ENCODE measurements at regions not wholly inside any gene's neighbourhood (a gene's known extent, or its start where the extent isn't known, plus 50 kb on each side); places are given as distances from the start of the nearest gene placed in this dataset.

GRCh38 chr20:7358670-7359069 lies 581.6 kb downstream of the HAO1 start:
- DNase-seq (ENCODE audit: extremely low spot score): no peak

DNA sequence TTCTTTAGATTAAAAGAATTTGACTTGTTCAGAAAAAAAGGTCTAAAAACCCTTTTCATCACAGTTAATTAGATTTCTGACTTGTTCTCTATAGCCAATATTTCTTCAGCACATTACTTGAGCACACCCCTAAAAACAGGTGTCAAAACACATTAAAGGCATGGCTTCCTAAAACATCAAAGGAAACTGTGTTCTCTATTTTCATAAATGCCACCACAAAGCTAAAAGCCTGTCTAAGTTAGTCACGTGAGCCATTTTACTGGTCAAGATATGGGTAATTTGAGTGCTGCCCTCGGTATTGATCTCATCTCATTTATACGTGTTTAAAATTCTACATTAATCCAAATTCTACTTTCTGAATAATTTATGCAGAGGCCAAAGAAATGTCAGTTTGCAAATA lies 580.5 kb downstream of the HAO1 start:
- Histone ChIP-seq H3K27ac (ENCODE audit: low read depth) (no peak overlapping the region), H3K4me3 (ENCODE audit: low read depth, low read length) (no peak overlapping the region), H3K36me3 (ENCODE audit: insufficient read depth) (no peaks in the 10 kb centered on the region), H3K4me1 (ENCODE audit: insufficient read depth) (no peaks in the 10 kb centered on the region)
- no peak for DNase-seq (ENCODE audit: extremely low spot score)
- 74% methylated on average over 3 of the region's 3 CpGs for WGBS

More at GRCh38 chr20:7358670-7359069, 581.6 kb downstream of the HAO1 start:
- no peak overlapping the region for H3K4me3 ChIP-seq (ENCODE audit: low read depth, low read length)
- no peaks in the 10 kb centered on the region for H3K36me3 ChIP-seq (ENCODE audit: insufficient read depth)
- H3K4me1 ChIP-seq (ENCODE audit: insufficient read depth): no peaks in the 10 kb centered on the region
- no peak overlapping the region for H3K27ac ChIP-seq (ENCODE audit: low read depth)
- 70% methylated on average over 1 of the region's 1 CpG for WGBS

DNA sequence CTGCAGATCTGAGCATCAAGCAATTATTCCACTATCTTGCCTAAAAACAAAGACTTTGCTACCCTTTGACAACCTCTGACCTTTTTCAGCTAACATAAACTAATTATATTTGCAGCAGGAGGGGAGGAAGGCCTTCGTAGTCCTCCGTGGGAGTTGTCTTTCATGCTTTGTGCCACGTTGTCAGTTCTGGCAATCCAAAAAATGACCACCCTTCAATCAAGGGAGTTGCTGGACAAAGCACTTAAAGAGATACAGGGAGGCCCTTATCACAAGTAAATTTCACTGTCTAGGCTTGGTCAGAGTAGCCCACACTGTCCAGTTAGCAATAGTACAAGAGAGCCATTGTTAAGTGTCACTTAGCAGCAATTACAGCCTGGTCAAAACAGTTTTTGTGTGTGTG lies 578.9 kb downstream of the HAO1 start:
- no peak for DNase-seq (ENCODE audit: extremely low spot score)
- H3K27ac ChIP-seq (ENCODE audit: low read depth): no peak overlapping the region
- 50% methylated on average over 3 of the region's 3 CpGs for WGBS
- no peaks in the 10 kb centered on the region for H3K36me3 ChIP-seq (ENCODE audit: insufficient read depth)
- no peak overlapping the region for H3K4me3 ChIP-seq (ENCODE audit: low read depth, low read length)
- H3K4me1 ChIP-seq (ENCODE audit: insufficient read depth): no peaks in the 10 kb centered on the region

DNA sequence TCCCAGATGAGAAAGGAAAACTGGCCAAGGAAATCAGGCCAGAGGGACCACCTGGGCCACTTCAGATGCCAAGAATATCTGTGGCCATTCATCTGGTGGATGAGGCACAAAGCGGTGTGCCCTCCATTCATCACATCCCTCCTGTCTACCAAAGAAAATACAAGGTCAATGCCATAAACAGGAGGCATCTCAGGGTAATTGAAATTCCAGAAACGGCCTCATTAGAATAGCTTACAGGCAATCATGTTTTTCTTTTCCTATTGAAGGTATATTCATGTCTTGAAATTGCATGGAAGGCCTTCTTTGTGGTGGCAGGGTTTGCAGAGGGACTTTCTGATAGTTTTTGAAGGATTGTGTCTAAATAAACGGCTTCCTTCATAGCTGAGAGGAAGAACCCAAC lies 578.3 kb downstream of the HAO1 start:
- H3K4me3 ChIP-seq (ENCODE audit: low read depth, low read length): no peak overlapping the region
- H3K36me3 ChIP-seq (ENCODE audit: insufficient read depth): no peaks in the 10 kb centered on the region
- no peak for DNase-seq (ENCODE audit: extremely low spot score)
- H3K4me1 ChIP-seq (ENCODE audit: insufficient read depth): no peaks in the 10 kb centered on the region
- no peak overlapping the region for H3K27ac ChIP-seq (ENCODE audit: low read depth)
- WGBS: 76% methylated on average over 3 of the region's 3 CpGs

DNA sequence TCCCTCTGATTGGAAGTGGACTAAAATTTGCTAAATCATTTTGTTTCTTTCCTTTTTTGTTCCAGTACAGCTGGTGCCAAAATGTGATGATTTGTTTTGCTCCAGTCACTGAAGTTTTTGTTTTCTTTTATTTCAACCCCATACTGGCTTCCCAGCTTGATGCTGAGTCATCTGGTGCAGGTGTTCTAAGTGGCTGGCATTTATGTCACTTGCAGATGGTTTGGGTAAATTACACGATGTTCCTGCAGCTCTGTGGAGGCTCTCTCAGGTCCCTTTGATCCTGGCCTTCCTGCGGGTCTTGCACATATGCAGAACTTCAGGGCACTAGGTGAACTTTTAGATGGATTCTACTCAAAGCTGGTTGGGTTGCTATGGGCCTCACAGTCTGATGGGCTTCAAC lies 577.7 kb downstream of the HAO1 start:
- Histone ChIP-seq H3K27ac (ENCODE audit: low read depth) (no peak overlapping the region), H3K4me1 (ENCODE audit: insufficient read depth) (no peaks in the 10 kb centered on the region), H3K4me3 (ENCODE audit: low read depth, low read length) (no peak overlapping the region), H3K36me3 (ENCODE audit: insufficient read depth) (no peaks in the 10 kb centered on the region)
- no peak for DNase-seq (ENCODE audit: extremely low spot score)
- WGBS: 76% methylated on average over 2 of the region's 2 CpGs

- Histone ChIP-seq H3K36me3 (ENCODE audit: insufficient read depth) (no peaks in the 10 kb centered on the region), H3K27ac (ENCODE audit: low read depth) (no peak overlapping the region), H3K4me3 (ENCODE audit: low read depth, low read length) (no peak overlapping the region), H3K4me1 (ENCODE audit: insufficient read depth) (no peaks in the 10 kb centered on the region)
- 96% methylated on average over 1 of the region's 1 CpG for WGBS
- no peak for DNase-seq (ENCODE audit: extremely low spot score)
These were observed 574.1 kb downstream of the HAO1 start for GRCh38 chr20:7366189-7366588.

DNA sequence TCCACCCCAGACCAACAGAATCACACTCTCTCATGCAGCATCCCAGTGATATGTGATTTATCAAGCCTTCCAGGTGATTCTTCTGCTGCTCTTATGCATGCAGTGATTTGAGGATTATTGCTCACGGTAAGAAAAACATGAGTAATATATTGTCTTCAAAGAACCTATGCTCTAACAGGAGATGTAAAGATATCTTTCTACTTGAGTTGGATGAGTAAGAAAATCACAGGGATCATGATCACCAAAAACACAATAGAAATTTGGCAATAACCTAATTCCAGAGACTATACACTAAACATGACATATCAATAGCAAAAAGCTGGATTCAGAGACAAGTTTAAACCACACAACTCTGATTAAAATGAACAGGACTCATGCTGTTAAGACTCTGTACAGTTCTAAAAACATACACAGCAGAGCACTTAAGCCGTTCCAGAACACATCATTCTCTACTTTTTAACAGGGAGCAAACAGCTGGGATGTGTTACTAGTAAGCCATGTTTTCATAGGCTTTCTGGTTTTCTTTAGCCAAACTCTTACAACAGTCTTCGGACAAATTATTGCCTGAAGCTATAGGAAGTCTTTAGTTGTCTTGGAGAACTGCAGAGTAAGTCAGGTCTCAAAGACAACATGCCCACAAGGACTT lies 568.6 kb downstream of the HAO1 start:
- Histone ChIP-seq H3K4me3 (ENCODE audit: low read depth, low read length) (no peak overlapping the region), H3K27ac (ENCODE audit: low read depth) (no peak overlapping the region), H3K36me3 (ENCODE audit: insufficient read depth) (no peaks in the 10 kb centered on the region), H3K4me1 (ENCODE audit: insufficient read depth) (no peaks in the 10 kb centered on the region)
- 30% methylated on average over 3 of the region's 3 CpGs for WGBS
- peak; percentile 43 for DNase-seq (ENCODE audit: extremely low spot score)

GRCh38 chr20:7375905-7376304 lies 564.4 kb downstream of the HAO1 start:
- no peak overlapping the region for H3K27ac ChIP-seq (ENCODE audit: low read depth)
- no peak for DNase-seq (ENCODE audit: extremely low spot score)
- 51% methylated on average over 4 of the region's 4 CpGs for WGBS
- no peaks in the 10 kb centered on the region for H3K4me1 ChIP-seq (ENCODE audit: insufficient read depth)
- H3K36me3 ChIP-seq (ENCODE audit: insufficient read depth): no peaks in the 10 kb centered on the region
- no peak overlapping the region for H3K4me3 ChIP-seq (ENCODE audit: low read depth, low read length)

GRCh38 chr20:7378864-7379605 lies 561.2 kb downstream of the HAO1 start:
- DNase-seq (ENCODE audit: extremely low spot score): no peak
- 84% methylated on average over 5 of the region's 5 CpGs for WGBS
- Histone ChIP-seq H3K4me3 (ENCODE audit: low read depth, low read length) (no peak overlapping the region), H3K27ac (ENCODE audit: low read depth) (no peak overlapping the region), H3K4me1 (ENCODE audit: insufficient read depth) (no peaks in the 10 kb centered on the region), H3K36me3 (ENCODE audit: insufficient read depth) (no peaks in the 10 kb centered on the region)

DNA sequence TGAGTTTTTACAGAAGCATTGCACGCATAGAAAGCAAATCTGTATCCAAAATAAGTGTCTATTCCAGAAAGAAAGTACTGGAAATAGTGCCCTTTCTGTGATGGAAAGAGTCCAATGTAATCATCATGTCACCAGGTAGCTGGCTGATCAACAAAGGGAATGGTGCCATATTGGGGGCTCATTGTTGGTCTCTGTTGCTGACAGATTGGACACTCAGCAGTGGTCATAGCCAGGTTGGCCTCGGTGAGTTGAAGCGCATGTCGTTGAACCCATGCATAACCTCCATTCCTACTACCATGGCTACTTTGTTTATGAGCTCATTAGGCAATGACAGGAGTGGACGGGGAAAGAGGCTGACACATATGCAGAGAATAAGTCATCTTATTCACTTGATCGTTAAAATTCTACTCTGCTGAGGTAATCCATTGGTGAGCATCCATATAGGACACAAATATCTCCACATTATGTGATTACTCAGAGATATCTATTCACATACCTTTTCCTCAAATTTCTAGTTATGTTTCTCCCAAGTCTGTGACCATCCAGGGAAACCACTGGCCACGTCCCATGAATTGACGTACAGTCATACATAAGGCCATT lies 560.5 kb downstream of the HAO1 start:
- Histone ChIP-seq H3K27ac (ENCODE audit: low read depth) (no peak overlapping the region), H3K4me1 (ENCODE audit: insufficient read depth) (no peaks in the 10 kb centered on the region), H3K36me3 (ENCODE audit: insufficient read depth) (no peaks in the 10 kb centered on the region), H3K4me3 (ENCODE audit: low read depth, low read length) (no peak overlapping the region)
- DNase-seq (ENCODE audit: extremely low spot score): no peak
- 86% methylated on average over 8 of the region's 8 CpGs for WGBS

GRCh38 chr20:7383216-7383615 lies 557.0 kb downstream of the HAO1 start:
- no peak overlapping the region for H3K27ac ChIP-seq (ENCODE audit: low read depth)
- no peak for DNase-seq (ENCODE audit: extremely low spot score)
- no peaks in the 10 kb centered on the region for H3K4me1 ChIP-seq (ENCODE audit: insufficient read depth)
- no peak overlapping the region for H3K4me3 ChIP-seq (ENCODE audit: low read depth, low read length)
- H3K36me3 ChIP-seq (ENCODE audit: insufficient read depth): no peaks in the 10 kb centered on the region

DNA sequence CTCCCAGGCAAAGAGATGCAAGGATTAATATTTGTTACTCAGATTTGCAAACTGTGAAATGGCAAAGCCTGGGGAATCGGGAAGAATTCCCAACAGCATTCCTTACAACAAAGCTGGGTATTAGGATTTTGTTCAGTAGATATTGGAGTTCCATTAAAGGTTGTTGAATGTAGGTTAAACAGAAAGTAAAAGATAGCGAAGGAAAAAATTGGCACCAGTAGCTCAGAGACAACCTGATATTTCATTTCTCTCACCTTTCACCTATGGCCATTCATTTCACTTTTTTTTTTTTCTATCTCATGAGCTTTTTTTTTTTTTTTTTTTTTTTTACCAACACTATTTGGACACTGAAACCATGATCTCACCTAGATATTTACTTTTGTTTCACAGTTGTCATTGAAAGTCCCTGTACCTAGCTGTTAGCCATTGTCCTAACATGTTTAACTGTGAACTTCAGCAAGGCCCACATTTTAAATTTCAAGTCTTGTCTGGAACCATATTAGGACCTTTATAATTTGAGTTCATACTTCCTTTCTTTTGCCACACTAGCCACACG lies 552.5 kb downstream of the HAO1 start:
- 76% methylated on average over 3 of the region's 3 CpGs for WGBS
- H3K4me1 ChIP-seq (ENCODE audit: insufficient read depth): no peaks in the 10 kb centered on the region
- no peak for DNase-seq (ENCODE audit: extremely low spot score)
- H3K4me3 ChIP-seq (ENCODE audit: low read depth, low read length): no peak overlapping the region
- H3K27ac ChIP-seq (ENCODE audit: low read depth): no peak overlapping the region
- no peaks in the 10 kb centered on the region for H3K36me3 ChIP-seq (ENCODE audit: insufficient read depth)

GRCh38 chr20:7389216-7389615 lies 551.0 kb downstream of the HAO1 start:
- no peaks in the 10 kb centered on the region for H3K4me1 ChIP-seq (ENCODE audit: insufficient read depth)
- H3K4me3 ChIP-seq (ENCODE audit: low read depth, low read length): no peak overlapping the region
- DNase-seq (ENCODE audit: extremely low spot score): no peak

GRCh38 chr20:7392542-7393206 lies 547.6 kb downstream of the HAO1 start:
- Histone ChIP-seq H3K27ac (ENCODE audit: low read depth) (no peak overlapping the region), H3K4me3 (ENCODE audit: low read depth, low read length) (no peak overlapping the region), H3K36me3 (ENCODE audit: insufficient read depth) (no peaks in the 10 kb centered on the region), H3K4me1 (ENCODE audit: insufficient read depth) (no peaks in the 10 kb centered on the region)
- no peak for DNase-seq (ENCODE audit: extremely low spot score)
- WGBS: 80% methylated on average over 4 of the region's 4 CpGs

More at GRCh38 chr20:7389216-7389615, 551.0 kb downstream of the HAO1 start:
- H3K27ac ChIP-seq (ENCODE audit: low read depth): no peak overlapping the region
- H3K36me3 ChIP-seq (ENCODE audit: insufficient read depth): no peaks in the 10 kb centered on the region

Data from urinary bladder (tissue), 3 donors.